Hepatocyte (in vitro differentiated cells): ENCODE measurements at regions not wholly inside any gene's neighbourhood (a gene's known extent, or its start where the extent isn't known, plus 50 kb on each side); places are given as distances from the start of the nearest gene placed in this dataset.

Source experiments
- EZH2phosphoT487 ChIP-seq: fragments of 200-600 bp; sonication (generic); IDR thresholded peaks from one replicate; pipeline ENCODE4 v1.6.1; 2018; ENCODE audit warnings: antibody characterized with exemption, mild to moderate bottlenecking, low read depth, moderate library complexity; ENCODE audit not compliant: unreplicated experiment, severe bottlenecking
- TF ChIP-seq, protein P1 (sequence below): fragments of 200-600 bp; sonication (generic); IDR thresholded peaks from 2 replicates; pipeline ENCODE4 v1.5.1; 2016; ENCODE audit warnings: antibody characterized with exemption, mild to moderate bottlenecking; ENCODE audit not compliant: poor library complexity

- no peak for TF ChIP-seq EZH2phosphoT487
- TF ChIP-seq, protein P1, sequence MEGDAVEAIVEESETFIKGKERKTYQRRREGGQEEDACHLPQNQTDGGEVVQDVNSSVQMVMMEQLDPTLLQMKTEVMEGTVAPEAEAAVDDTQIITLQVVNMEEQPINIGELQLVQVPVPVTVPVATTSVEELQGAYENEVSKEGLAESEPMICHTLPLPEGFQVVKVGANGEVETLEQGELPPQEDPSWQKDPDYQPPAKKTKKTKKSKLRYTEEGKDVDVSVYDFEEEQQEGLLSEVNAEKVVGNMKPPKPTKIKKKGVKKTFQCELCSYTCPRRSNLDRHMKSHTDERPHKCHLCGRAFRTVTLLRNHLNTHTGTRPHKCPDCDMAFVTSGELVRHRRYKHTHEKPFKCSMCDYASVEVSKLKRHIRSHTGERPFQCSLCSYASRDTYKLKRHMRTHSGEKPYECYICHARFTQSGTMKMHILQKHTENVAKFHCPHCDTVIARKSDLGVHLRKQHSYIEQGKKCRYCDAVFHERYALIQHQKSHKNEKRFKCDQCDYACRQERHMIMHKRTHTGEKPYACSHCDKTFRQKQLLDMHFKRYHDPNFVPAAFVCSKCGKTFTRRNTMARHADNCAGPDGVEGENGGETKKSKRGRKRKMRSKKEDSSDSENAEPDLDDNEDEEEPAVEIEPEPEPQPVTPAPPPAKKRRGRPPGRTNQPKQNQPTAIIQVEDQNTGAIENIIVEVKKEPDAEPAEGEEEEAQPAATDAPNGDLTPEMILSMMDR: no peak
These were observed 922.8 kb upstream of the ADGRL4 start for GRCh38 chr1:79929356-79929755.
